ENCODE measurements at regions not wholly inside any gene's neighbourhood (a gene's known extent, or its start where the extent isn't known, plus 50 kb on each side); places are given as distances from the start of the nearest gene placed in this dataset.

DNA sequence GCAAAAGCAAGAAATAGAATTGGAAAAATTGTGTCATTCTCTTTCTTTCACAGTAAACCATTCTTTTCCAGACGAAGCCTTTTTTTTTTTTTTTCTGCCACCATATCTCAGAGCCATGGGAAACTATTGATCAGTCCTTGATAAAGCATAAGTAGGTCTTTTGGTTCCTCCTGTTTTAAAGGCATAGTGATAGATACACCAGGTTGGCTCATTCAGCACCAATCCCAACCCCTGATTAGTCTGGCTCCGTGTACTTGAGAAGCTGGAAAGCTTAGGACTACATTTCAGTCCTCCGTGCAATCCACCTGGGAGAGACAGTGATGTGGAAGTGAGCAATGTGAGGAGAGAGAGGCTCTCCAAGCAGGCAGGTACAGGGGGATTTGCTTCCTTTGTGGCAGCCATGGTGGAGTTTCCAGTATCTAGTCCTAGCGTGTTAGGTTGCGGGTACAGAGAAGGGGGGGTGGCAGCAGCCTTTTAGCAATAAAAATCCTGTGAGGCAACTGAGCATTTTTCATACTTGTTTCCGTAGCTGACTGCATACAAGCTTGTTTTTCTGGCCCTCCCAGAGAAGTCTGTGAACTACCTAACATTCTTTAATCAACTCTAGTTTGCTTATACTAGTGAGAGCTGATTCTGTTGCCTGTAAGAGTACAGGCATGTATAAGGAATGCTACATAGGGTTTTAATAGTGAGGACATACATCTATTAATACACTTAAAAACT is 127.4 kb upstream of the CTTNBP2 start:
- no peaks in the 10 kb centered on the region for H3K27me3 ChIP-seq
- H3K27ac ChIP-seq: no peak overlapping the region
- TF ChIP-seq, protein P1, sequence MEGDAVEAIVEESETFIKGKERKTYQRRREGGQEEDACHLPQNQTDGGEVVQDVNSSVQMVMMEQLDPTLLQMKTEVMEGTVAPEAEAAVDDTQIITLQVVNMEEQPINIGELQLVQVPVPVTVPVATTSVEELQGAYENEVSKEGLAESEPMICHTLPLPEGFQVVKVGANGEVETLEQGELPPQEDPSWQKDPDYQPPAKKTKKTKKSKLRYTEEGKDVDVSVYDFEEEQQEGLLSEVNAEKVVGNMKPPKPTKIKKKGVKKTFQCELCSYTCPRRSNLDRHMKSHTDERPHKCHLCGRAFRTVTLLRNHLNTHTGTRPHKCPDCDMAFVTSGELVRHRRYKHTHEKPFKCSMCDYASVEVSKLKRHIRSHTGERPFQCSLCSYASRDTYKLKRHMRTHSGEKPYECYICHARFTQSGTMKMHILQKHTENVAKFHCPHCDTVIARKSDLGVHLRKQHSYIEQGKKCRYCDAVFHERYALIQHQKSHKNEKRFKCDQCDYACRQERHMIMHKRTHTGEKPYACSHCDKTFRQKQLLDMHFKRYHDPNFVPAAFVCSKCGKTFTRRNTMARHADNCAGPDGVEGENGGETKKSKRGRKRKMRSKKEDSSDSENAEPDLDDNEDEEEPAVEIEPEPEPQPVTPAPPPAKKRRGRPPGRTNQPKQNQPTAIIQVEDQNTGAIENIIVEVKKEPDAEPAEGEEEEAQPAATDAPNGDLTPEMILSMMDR (IDR thresholded peaks at IDR 0.05): no peak
- H3K4me1 ChIP-seq: no peaks in the 10 kb centered on the region
- no peaks in the 10 kb centered on the region for H3K9me3 ChIP-seq
- intact Hi-C loops (cut with DNase I): no loop called here
- no peaks in the 10 kb centered on the region for H3K36me3 ChIP-seq
- ATAC-seq (no peak), DNase-seq (no peak)
- no peak overlapping the region for H3K4me3 ChIP-seq

DNA sequence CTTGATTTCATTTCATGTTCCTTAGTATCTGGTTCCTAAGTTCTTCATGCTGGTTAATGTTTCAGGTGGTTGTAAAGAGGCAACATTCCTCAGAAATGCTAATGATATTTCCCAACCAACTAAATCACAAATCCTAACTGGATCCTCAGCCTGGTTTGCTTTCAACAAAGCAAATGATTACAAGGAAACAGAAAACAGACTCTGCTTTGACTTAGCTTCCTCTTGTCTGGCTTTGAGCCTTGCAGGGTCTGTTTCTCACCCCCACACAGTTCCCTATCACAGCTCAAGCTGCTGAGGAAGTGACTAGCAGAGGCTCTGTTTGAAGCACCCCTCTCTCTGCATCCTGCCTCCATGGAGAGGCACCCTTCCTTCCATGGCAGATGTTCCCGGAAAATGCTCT is 130.2 kb upstream of the CTTNBP2 start:
- DNase-seq (no peak), ATAC-seq (no peak)
- no peaks in the 10 kb centered on the region for H3K36me3 ChIP-seq
- no peak overlapping the region for H3K27ac ChIP-seq
- no peaks in the 10 kb centered on the region for H3K27me3 ChIP-seq
- intact Hi-C loops (cut with DNase I): no loop called here
- H3K4me3 ChIP-seq: no peak overlapping the region
- TF ChIP-seq, protein P1 (IDR thresholded peaks at IDR 0.05): no peak
- H3K9me3 ChIP-seq: no peaks in the 10 kb centered on the region
- H3K4me1 ChIP-seq: no peaks in the 10 kb centered on the region

DNA sequence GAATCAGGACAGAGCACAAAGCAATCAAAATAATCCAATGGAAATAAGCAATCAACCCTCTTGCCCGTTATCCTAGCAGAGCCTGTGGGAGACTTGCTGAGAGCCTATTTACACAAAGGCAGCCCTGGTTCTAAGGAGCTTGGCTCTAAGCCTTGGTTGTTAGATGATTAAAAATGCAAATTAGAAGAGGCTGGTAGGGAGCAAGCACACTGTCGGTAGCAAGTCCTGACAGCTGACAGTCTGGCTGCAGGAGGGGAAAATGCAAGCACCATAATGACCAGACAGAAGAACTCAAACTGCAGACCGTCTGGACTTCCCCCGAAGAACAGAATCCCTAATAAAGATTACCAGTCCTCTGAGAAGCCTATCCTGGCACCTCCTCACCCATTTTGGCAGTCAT is 131.8 kb upstream of the CTTNBP2 start:
- intact Hi-C loops (cut with DNase I): no loop called here
- no peaks in the 10 kb centered on the region for H3K4me1 ChIP-seq
- H3K36me3 ChIP-seq: no peaks in the 10 kb centered on the region
- no peak overlapping the region for H3K27ac ChIP-seq
- DNase-seq (no peak), ATAC-seq (no peak)
- TF ChIP-seq, protein P1 (IDR thresholded peaks at IDR 0.05): no peak
- H3K4me3 ChIP-seq: no peak overlapping the region
- H3K9me3 ChIP-seq: no peaks in the 10 kb centered on the region
- no peaks in the 10 kb centered on the region for H3K27me3 ChIP-seq

DNA sequence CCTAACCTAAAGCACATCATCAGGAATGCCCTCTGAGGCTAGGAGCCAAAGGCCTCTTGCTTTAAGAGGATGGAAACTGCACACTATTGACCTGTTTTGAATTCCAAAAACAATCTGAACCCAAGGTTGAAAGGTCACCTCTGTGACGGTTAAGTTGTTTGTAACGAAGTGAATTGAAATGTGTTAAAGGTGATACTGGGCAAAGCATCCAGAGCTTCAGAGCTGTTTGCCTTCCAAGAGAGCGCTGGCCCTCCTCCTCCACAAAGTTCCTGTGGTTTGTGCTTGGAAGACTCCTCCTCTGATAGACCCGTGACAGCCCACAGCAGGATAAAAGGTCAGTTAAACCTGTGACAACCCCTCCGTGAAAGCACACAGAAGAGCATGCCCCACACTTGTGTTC is 133.7 kb upstream of the CTTNBP2 start:
- no peaks in the 10 kb centered on the region for H3K27me3 ChIP-seq
- no peaks in the 10 kb centered on the region for H3K9me3 ChIP-seq
- no peak overlapping the region for H3K27ac ChIP-seq
- H3K36me3 ChIP-seq: no peaks in the 10 kb centered on the region
- intact Hi-C loops (cut with DNase I): no loop called here
- TF ChIP-seq, protein P1 (IDR thresholded peaks at IDR 0.05): no peak
- no peak overlapping the region for H3K4me3 ChIP-seq
- ATAC-seq: no peak
- DNase-seq: no peak
- no peaks in the 10 kb centered on the region for H3K4me1 ChIP-seq

DNA sequence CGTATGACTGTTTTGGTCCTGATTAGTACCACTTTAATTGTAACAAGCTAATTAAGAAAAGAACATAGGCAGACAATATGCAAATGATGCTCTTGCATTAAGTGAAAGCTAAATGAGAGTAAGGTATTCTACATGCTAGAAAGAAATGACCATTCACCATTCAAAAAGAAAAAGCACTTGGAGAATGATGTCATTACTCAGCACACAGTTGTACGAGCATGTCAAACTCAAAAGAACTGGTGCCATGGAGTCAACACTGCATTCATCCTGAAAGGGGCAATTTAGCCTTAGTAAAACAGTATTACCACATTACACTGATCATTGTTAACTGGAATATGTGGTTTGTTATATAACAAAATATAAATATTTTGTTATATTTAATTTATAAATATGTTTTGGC is 136.2 kb upstream of the CTTNBP2 start:
- intact Hi-C loops (cut with DNase I): no loop called here
- no peak for ATAC-seq

More for the DNA sequence above, 136.2 kb upstream of the CTTNBP2 start:
- Histone ChIP-seq H3K9me3 (no peaks in the 10 kb centered on the region), H3K27ac (no peak overlapping the region), H3K4me3 (no peak overlapping the region), H3K4me1 (no peaks in the 10 kb centered on the region), H3K27me3 (no peaks in the 10 kb centered on the region), H3K36me3 (no peaks in the 10 kb centered on the region)
- TF ChIP-seq, protein P1 (IDR thresholded peaks at IDR 0.05): no peak
- no peak for DNase-seq
